CD4-positive, alpha-beta T cell treated with Interleukin-15 for 1 hour (primary cell): ENCODE measurements at regions not wholly inside any gene's neighbourhood (a gene's known extent, or its start where the extent isn't known, plus 50 kb on each side); places are given as distances from the start of the nearest gene placed in this dataset.

ENCODE experiments used
- DNase-seq: peaks from one replicate; pipeline ENCODE4 v3.0.0-alpha.2; 2020

DNA sequence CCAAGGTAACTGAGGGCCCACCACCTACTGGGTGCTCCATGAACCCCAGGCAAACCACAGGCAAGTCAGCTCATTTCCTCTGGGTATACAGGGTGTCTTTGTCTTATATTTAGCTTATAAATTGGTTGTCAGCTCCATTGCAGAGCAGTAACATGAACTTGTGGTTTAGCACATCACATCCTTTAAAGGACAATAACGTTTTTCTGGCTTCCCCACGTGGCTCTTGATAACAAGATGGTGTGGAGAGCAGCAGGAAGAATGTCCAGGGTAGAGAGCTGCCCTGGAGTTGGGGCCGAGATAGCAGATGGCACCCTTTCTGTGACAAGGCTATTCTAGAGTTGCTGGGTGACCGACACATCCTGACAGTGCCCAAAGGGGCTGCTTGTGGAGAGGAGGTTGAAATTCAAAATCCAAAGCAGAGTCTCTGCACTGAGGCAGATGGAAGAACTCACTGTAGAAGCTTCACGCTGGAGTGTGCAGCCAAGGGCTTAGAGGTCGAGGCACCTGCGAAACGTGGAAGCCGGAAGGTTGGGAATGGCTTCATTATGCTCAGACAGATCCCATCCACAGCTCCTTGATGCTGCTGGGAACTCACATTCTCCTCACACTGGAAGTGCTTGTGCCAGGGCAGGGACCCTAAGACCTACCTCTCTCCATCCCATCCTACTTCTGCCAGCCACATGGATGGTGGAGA lies 133.0 kb upstream of the FRY start:
- no peak for DNase-seq

DNA sequence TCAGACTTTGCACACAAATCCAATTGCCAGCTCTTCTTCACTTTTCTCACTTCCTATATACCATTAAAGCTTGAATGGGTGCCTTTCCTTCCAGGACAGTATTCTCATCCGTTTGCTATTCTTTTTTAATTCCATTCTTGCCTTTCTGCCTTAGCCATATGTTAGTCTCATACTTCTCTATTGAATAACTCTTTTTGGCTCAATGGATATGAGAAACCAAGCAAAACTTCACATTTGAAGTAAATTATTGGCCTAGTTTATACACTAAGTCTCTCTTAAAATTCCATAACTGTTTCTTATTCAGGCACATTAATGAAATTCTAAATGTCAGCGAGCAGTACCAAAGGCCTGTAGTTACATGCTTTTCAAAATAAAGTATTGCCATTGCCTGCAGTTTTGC lies 129.6 kb upstream of the FRY start:
- no peak for DNase-seq

- no peak for DNase-seq
Measured at GRCh38 chr13:31903111-31903815, 128.3 kb upstream of the FRY start.

GRCh38 chr13:31904941-31905824 lies 126.4 kb upstream of the FRY start:
- DNase-seq, result no peak

DNA sequence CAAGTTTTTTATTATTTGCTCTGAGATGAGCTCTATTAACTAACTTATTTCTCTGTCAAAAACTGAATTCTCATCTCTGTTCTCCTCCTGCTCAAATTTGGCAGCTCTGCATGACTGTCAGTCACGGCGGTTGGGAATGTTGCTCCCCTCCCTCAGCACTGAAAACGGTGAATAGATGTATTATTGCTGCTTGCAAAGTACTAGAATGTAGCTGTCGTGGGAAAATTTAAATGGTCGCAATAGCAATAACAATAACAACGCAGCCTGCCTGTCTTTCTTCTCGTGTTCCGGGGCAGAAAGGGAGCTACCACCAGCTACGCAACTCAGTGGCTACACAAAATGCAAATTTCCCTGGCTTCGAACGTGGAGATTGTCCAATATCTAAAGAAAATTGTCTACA lies 125.6 kb upstream of the FRY start:
- DNase-seq, result no peak

GRCh38 chr13:31908696-31909411 lies 122.7 kb upstream of the FRY start:
- DNase-seq, result no peak

DNA sequence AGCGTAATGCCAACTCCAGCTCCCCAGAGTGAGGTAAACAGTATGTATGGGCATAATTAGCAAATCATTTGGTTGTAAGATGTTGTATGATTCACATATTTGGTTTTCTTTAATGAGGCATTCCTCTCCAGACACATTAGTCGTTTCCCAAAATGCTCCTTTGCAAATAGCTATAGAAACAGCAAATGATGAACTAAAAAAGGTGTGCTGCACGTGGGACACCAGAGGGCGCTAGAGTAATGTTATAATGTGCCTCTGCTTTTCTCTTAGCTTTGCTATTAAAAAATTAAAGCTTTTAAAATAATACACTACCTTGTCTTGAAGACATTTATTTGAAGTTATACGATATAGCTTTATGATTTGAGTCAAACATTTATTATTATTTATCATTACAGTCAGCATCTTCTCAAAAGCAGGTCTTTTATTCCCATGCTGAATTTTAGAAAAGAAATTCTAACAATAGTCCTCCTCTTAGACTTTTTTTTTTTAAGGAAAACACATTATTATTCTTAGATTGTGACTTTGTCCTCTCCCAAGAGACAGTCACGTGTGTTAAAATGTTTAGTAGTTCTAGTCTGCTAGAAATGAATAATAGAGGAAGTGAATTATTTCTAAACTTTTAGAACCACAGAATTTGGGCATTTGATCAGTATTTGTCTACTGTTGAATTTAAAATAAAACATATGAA lies 121.6 kb upstream of the FRY start:
- peak; percentile 48 for DNase-seq

DNA sequence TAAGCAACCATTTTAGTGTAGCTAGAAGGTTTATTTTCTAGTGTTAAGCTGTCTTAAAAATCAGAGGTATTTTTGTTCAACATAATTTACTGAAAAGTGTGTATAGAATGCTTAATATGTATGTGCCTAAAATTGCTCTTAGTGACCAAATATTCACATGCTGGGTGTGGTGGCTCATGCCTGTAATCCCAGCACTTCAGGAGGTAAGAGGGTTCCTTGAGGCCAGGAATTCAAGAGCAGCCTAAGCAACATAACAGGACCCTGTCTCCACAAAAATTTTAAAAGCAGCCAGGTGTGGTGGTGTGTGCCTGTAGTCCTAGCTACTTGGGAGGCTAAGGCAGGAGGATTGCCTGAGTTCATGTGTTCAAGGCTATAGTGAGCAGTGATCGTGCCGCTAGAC lies 120.9 kb upstream of the FRY start:
- no peak for DNase-seq

DNA sequence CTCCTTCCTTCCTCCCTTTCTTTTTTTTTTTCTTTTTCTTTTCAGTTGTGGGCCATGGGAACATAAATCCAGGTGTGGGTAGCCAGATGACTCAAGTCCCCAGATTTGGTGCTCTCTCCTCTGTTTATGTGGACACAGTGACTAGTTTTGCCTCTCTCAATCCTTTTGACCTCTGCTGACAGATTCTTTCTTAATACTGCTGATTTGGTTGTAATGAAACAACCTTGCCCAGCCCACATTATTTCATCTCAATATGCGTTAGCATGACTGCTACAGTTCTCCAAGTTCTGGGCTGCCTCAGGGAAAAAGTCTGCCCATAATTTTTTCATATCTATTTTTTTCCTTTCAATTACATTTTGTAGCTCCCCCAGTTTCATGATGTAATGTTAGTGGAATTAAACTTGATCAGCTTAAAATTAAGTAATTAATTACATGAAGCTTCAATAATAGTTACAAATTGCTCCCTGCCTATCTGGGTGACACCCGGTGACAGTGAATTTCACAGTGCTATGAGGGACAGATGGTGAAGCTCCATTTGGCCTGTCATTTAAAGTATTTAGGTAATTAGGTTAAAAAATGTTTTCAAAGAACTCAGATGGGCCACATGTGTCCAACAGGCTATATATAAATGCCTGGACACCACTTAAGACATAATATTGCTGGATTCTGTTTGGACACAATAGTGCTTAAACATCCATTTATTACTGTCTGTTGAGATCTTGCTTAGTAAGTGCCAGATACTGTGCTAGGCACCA lies 118.8 kb upstream of the FRY start:
- DNase-seq, result no peak

DNA sequence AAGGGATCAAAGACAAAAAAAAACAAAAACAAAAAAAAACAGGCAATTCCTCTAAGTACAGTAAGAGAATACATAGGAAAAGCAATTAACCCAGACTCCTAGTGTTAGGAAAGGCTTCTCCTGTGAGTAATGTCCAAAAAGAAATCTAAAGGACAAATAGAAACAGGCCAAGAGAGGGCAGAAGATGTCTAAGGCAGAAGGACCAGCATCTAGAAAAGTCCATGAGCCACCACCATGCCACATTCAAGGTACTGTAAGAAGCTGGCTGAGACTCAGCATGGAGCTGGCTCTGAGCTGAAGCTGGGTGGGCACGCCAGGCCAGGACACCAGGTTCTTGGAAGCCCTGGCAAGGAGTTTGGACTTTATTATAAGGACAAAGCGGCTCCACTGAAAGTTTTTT lies 118.1 kb upstream of the FRY start:
- no peak for DNase-seq

GRCh38 chr13:31914843-31915242 lies 116.7 kb upstream of the FRY start:
- no peak for DNase-seq

GRCh38 chr13:31918707-31919106 lies 112.9 kb upstream of the FRY start:
- DNase-seq, result no peak

GRCh38 chr13:31919241-31919640 lies 112.3 kb upstream of the FRY start:
- no peak for DNase-seq

DNA sequence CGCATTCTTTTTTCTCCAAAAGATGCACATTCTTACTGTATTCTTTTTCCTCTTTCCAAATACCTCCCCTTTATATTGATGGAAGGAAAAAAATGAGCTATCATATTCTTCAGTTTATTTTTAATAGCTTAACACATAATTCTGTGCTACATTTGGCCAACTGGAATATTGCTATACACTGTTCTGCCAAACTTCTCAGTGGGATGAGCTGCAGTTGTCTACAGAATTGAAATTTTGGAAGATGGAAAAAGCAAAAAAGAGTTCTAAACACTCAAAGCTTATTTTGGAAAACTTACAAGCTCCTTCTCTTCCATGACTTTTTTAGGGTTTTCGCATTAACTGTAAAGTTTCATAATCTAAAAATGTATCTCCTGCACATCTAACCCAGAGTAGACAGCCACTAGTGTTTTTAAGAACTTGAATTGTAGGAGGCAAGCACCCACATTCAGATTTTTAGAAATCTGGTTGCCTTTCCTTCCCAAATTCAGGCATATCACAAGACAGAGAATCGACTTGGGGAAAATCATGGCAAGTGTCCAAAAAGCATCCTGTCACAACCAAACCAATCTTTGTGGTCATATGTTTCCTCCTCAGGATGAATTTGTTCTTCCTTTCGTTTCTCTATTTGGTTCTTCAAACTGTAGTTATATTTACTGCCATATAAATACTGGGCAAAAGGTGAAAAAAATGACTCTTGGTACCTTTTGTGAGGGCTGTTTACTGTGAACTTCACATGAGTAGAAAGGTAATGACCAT lies 111.4 kb upstream of the FRY start:
- DNase-seq, result no peak

GRCh38 chr13:31920727-31921100 lies 110.9 kb upstream of the FRY start:
- DNase-seq, result no peak

- DNase-seq, result no peak
Measured at GRCh38 chr13:31922724-31923123, 108.8 kb upstream of the FRY start.

DNA sequence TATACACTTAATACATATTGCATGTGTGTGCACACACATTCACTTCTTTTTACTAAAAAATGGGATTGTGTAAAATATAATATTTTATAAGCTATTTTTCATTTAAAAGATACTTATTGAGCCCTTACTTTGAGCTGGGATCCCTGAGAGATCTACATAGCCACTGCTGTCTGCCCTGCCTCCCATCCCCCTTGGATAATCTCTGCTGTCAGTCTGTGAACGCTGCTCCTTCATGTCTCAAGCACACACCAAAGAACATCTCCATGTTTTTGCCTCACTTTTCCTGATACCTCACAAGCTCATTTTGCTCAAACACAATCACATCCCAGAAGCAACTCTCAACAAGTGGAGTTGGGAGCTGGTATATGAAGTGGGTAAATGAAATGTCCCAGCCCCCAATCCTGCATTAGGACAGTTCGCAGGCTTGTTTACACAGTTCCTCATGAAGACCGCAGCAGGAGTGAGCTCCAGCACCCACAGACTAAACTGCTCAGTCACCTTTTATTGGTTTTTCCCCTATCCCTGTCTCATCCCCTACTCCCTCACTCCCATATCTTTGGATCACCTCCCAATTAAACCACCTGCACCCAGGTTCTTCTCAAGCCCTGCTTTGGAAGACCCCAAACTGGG lies 108.3 kb upstream of the FRY start:
- DNase-seq, result no peak

- DNase-seq, result no peak
Measured at GRCh38 chr13:31925079-31925478, 106.5 kb upstream of the FRY start.

- no peak for DNase-seq
Measured at GRCh38 chr13:31927219-31927653, 104.3 kb upstream of the FRY start.

DNA sequence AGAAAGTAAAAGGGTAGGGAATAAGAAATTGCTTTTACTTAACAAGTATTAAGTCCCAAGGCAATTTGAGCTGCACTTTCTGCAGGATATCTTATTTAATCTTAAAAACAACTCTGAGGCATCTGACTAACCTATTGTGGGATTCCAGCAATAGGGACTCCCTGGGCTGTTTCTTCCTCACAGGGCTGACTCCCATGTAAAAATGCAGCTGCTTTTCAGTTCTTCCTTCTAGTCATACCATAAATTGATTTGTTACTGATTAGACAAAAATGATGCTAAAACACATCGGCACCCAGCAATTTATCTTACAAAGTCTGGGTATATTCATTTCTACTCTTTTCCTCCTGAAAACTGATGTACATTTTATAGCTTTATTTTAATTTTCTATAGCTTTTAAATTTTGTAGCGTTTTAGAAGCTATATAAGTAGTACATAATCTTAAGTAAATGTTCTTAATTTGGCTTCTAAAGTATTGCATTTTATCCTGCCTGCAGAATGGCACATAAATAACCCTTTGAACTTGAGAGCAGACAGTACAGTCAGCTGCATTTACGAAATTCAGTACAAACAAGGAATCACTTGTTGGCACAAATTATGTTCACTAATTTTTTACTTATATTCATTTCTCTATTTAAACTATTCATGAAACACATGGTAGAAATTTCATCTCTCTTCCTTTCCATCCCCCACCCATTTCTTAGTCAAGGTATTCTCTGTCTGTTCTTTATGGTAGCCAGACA lies 102.4 kb upstream of the FRY start:
- DNase-seq, result no peak
